Brain microvascular endothelial cell (primary cell): ENCODE measurements at regions not wholly inside any gene's neighbourhood (a gene's known extent, or its start where the extent isn't known, plus 50 kb on each side); places are given as distances from the start of the nearest gene placed in this dataset.

Source experiments
- DNase-seq: peaks from one replicate; pipeline ENCODE4 v3.0.0-alpha.2; 2020
- H3K27ac ChIP-seq: fragments of 250-450 bp; sonication (Bioruptor Pico); 2 replicates; pipeline ENCODE4 v1.5.1; 2020; ENCODE audit warnings: mild to moderate bottlenecking, moderate library complexity
- H3K27me3 ChIP-seq: fragments of 250-450 bp; sonication (Bioruptor Pico); replicated peaks from 2 replicates; pipeline ENCODE4 v1.5.1; 2020; ENCODE audit warnings: mild to moderate bottlenecking
- H3K36me3 ChIP-seq: fragments of 250-450 bp; sonication (Bioruptor Pico); replicated peaks from 2 replicates; pipeline ENCODE4 v1.5.1; 2020; ENCODE audit warnings: mild to moderate bottlenecking
- H3K4me3 ChIP-seq: 2 replicates; pipeline ENCODE4 v1.5.1; 2011; ENCODE audit warnings: low read depth, mild to moderate bottlenecking, control low read depth, low read length, moderate library complexity
- CTCF ChIP-seq: IDR thresholded peaks from 2 replicates; pipeline ENCODE4 v1.5.1; 2011; ENCODE audit warnings: low read depth, mild to moderate bottlenecking, moderate library complexity, low read length, control low read depth, inconsistent platforms; ENCODE audit errors: missing control alignments
- in situ Hi-C: cut with HindIII; loops from 2 replicates; pipeline ENCODE4 v1.10.0; 2017; ENCODE audit warnings: low sequenced_read_pairs, low pct_ligation_motif_present

GRCh38 chr1:184919892-184920291 is 54.4 kb downstream of the NIBAN1 start:
- H3K4me3 ChIP-seq, result no peak overlapping the region
- no peak for TF ChIP-seq CTCF
- H3K27ac ChIP-seq, result no peak overlapping the region
- in situ Hi-C loops, result no loop called here
- no peak for DNase-seq
- no peaks in the 10 kb centered on the region for H3K36me3 ChIP-seq
- H3K27me3 ChIP-seq, result no peaks in the 10 kb centered on the region

- in situ Hi-C loops, result no loop called here
These were observed 58.7 kb downstream of the NIBAN1 start for GRCh38 chr1:184915463-184916090.

GRCh38 chr1:184914149-184914548 is 60.2 kb downstream of the NIBAN1 start:
- no peak for TF ChIP-seq CTCF
- Histone ChIP-seq H3K36me3 (no peaks in the 10 kb centered on the region), H3K4me3 (no peak overlapping the region), H3K27me3 (no peaks in the 10 kb centered on the region), H3K27ac (no peak overlapping the region)
- no peak for DNase-seq
- in situ Hi-C loops, result no loop called here

More at GRCh38 chr1:184915463-184916090, 58.7 kb downstream of the NIBAN1 start:
- DNase-seq, result no peak
- TF ChIP-seq CTCF, result no peak
- no peaks in the 10 kb centered on the region for H3K27me3 ChIP-seq
- no peak overlapping the region for H3K4me3 ChIP-seq
- H3K36me3 ChIP-seq, result no peaks in the 10 kb centered on the region
- no peak overlapping the region for H3K27ac ChIP-seq

GRCh38 chr1:184912392-184912791 is 61.9 kb downstream of the NIBAN1 start:
- Histone ChIP-seq H3K27me3 (no peaks in the 10 kb centered on the region), H3K27ac (no peak overlapping the region), H3K4me3 (no peak overlapping the region), H3K36me3 (no peaks in the 10 kb centered on the region)
- TF ChIP-seq CTCF, result no peak
- no peak for DNase-seq
- in situ Hi-C loops, result no loop called here

GRCh38 chr1:184911830-184912229 is 62.5 kb downstream of the NIBAN1 start:
- Histone ChIP-seq H3K27me3 (no peaks in the 10 kb centered on the region), H3K27ac (no peak overlapping the region), H3K36me3 (no peaks in the 10 kb centered on the region), H3K4me3 (no peak overlapping the region)
- no peak for DNase-seq
- TF ChIP-seq CTCF, result no peak
- in situ Hi-C loops, result no loop called here
